GM08714 (cell line): ENCODE measurements at regions not wholly inside any gene's neighbourhood (a gene's known extent, or its start where the extent isn't known, plus 50 kb on each side); places are given as distances from the start of the nearest gene placed in this dataset.

ENCODE experiments used
- H3K4me3 ChIP-seq: fragments of 200-500 bp; sonication (Bioruptor generic); 2 replicates; pipeline ENCODE4 v1.5.1; 2014; ENCODE audit warnings: mild to moderate bottlenecking, low read length, inconsistent platforms
- ZNF274 ChIP-seq: IDR thresholded peaks from 2 replicates; pipeline ENCODE4 v1.6.1; 2012; ENCODE audit warnings: mild to moderate bottlenecking, low read depth, low read length

- TF ChIP-seq ZNF274 = no peak
- no peak overlapping the region for H3K4me3 ChIP-seq
These were observed 350.8 kb downstream of the EPM2A start for GRCh38 chr6:145384503-145384902.

GRCh38 chr6:145396499-145396898, 338.8 kb downstream of the EPM2A start:
- no peak for TF ChIP-seq ZNF274
- H3K4me3 ChIP-seq = no peak overlapping the region

- no peak for TF ChIP-seq ZNF274
- H3K4me3 ChIP-seq = no peak overlapping the region
These were observed 334.8 kb downstream of the EPM2A start for GRCh38 chr6:145400508-145400907.

- TF ChIP-seq ZNF274 = no peak
- H3K4me3 ChIP-seq = no peak overlapping the region
These were observed 330.2 kb downstream of the EPM2A start for GRCh38 chr6:145405006-145405551.

- H3K4me3 ChIP-seq = no peak overlapping the region
- no peak for TF ChIP-seq ZNF274
These were observed 328.5 kb downstream of the EPM2A start for GRCh38 chr6:145406783-145407182.

- TF ChIP-seq ZNF274 = no peak
- H3K4me3 ChIP-seq = no peak overlapping the region
These were observed 319.7 kb downstream of the EPM2A start for GRCh38 chr6:145415616-145416015.

- no peak for TF ChIP-seq ZNF274
- H3K4me3 ChIP-seq = no peak overlapping the region
These were observed 314.7 kb downstream of the EPM2A start for GRCh38 chr6:145420599-145420998.

GRCh38 chr6:145423936-145424335, 311.4 kb downstream of the EPM2A start:
- H3K4me3 ChIP-seq = no peak overlapping the region
- TF ChIP-seq ZNF274 = no peak

- TF ChIP-seq ZNF274 = no peak
These were observed 308.1 kb downstream of the EPM2A start for GRCh38 chr6:145427232-145427631.

GRCh38 chr6:145428706-145429105, 306.6 kb downstream of the EPM2A start:
- TF ChIP-seq ZNF274 = no peak

More at GRCh38 chr6:145427232-145427631, 308.1 kb downstream of the EPM2A start:
- H3K4me3 ChIP-seq = no peak overlapping the region

GRCh38 chr6:145442110-145442509, 293.2 kb downstream of the EPM2A start:
- no peak overlapping the region for H3K4me3 ChIP-seq
- TF ChIP-seq ZNF274 = no peak

More at GRCh38 chr6:145428706-145429105, 306.6 kb downstream of the EPM2A start:
- H3K4me3 ChIP-seq = no peak overlapping the region

- no peak overlapping the region for H3K4me3 ChIP-seq
- no peak for TF ChIP-seq ZNF274
These were observed 289.6 kb downstream of the EPM2A start for GRCh38 chr6:145445674-145446073.

GRCh38 chr6:145451029-145451428, 284.3 kb downstream of the EPM2A start:
- TF ChIP-seq ZNF274 = no peak
- no peak overlapping the region for H3K4me3 ChIP-seq

GRCh38 chr6:145453376-145453775, 281.9 kb downstream of the EPM2A start:
- no peak for TF ChIP-seq ZNF274

GRCh38 chr6:145454006-145454405, 281.3 kb downstream of the EPM2A start:
- no peak overlapping the region for H3K4me3 ChIP-seq
- TF ChIP-seq ZNF274 = no peak

More at GRCh38 chr6:145453376-145453775, 281.9 kb downstream of the EPM2A start:
- no peak overlapping the region for H3K4me3 ChIP-seq

GRCh38 chr6:145457556-145457955, 277.8 kb downstream of the EPM2A start:
- TF ChIP-seq ZNF274 = no peak
- H3K4me3 ChIP-seq = no peak overlapping the region
